GM12878 (cell line): ENCODE measurements at regions not wholly inside any gene's neighbourhood (a gene's known extent, or its start where the extent isn't known, plus 50 kb on each side); places are given as distances from the start of the nearest gene placed in this dataset.

Source experiments
- ATAC-seq: fragments of 200-7000 bp; cut with Tn5 transposase; 3 replicates; pipeline ENCODE4 v1.9.1; 2020; ENCODE audit warnings: mild to moderate bottlenecking, moderate library complexity
- BruUV-seq: library from RNA; stranded (reverse); fragments of 400-500 nt; replicated peaks from 2 replicates; lab custom pipeline; 2021; lab: Mats Ljungman, UMichigan
- CTCF ChIA-PET: fragments of 300-600 bp; sonication (Branson Sonifier 250); formaldehyde crosslinking; extraction: SDS; loops from one replicate; lab custom pipeline; 2021; ENCODE audit warnings: inconsistent platforms; lab: Yijun Ruan, JAX
- POLR2A ChIA-PET: fragments of 350-600 bp; formaldehyde crosslinking; extraction: SDS; loops from one replicate; lab custom pipeline; 2021; ENCODE audit warnings: inconsistent platforms; lab: Charles Lee
- RAD21 ChIA-PET: fragments of 300-600 bp; sonication (Branson Sonifier 250); formaldehyde crosslinking; loops from one replicate; lab custom pipeline; 2023; ENCODE audit warnings: antibody characterized with exemption; ENCODE audit not compliant: unreplicated experiment; lab: Charles Lee
- SMC1A ChIA-PET: fragments of 300-600 bp; sonication (Branson Sonifier 250); formaldehyde crosslinking; loops from one replicate; lab custom pipeline; 2023; ENCODE audit not compliant: unreplicated experiment, uncharacterized antibody; lab: Charles Lee
- DNase-seq: peaks from one replicate; pipeline ENCODE4 v3.0.0-alpha.2; 2011; ENCODE audit warnings: low read depth, low spot score
- FAIRE-seq: peaks from 3 replicates; lab custom pipeline; 2011; peaks lifted over from hg19 to GRCh38; lab: Jason Lieb, UNC
- H2AFZ ChIP-seq: 2 replicates; pipeline ENCODE4 v1.6.0; 2011; ENCODE audit warnings: low read depth, low read length, control low read depth; ENCODE audit not compliant: control insufficient read depth
- H3K27ac ChIP-seq: 2 replicates; pipeline ENCODE4 v1.5.1; 2011; ENCODE audit warnings: control low read depth; ENCODE audit not compliant: control insufficient read depth, insufficient read depth
- H3K27me3 ChIP-seq, 2 experiments: replicated peaks in 1 of 2; 2 replicates each; pipeline versions ENCODE4 v1.6.0 to v1.6.1; 2011; ENCODE audit warnings: low read length in 1 of 2; ENCODE audit not compliant: control insufficient read depth in 2 of 2, insufficient read depth in 2 of 2
- H3K36me3 ChIP-seq, 2 experiments: 2 replicates each; pipeline ENCODE4 v1.5.1; 2011; ENCODE audit warnings: low read length in 1 of 2; ENCODE audit not compliant: control insufficient read depth in 2 of 2, insufficient read depth in 2 of 2
- H3K4me1 ChIP-seq: 2 replicates; pipeline ENCODE4 v1.6.1; 2011; ENCODE audit warnings: mild to moderate bottlenecking, low read length, moderate library complexity, mixed read lengths; ENCODE audit not compliant: control insufficient read depth, insufficient read depth
- H3K4me2 ChIP-seq: 2 replicates; pipeline ENCODE4 v1.6.0; 2011; ENCODE audit warnings: control low read depth; ENCODE audit not compliant: control insufficient read depth, insufficient read depth
- H3K4me3 ChIP-seq: fragments of 200-600 bp; sonication (generic); 2 replicates; pipeline ENCODE4 v1.5.1; 2016
- H3K79me2 ChIP-seq: 2 replicates; pipeline ENCODE4 v1.6.0; 2011; ENCODE audit warnings: low read length; ENCODE audit not compliant: control insufficient read depth, insufficient read depth
- H3K9ac ChIP-seq: 2 replicates; pipeline ENCODE4 v1.8.0; 2011; ENCODE audit warnings: low read length, control low read depth, mixed read lengths; ENCODE audit not compliant: control insufficient read depth, insufficient read depth
- H3K9me3 ChIP-seq: replicated peaks from 3 replicates; pipeline ENCODE4 v1.5.1; 2011; ENCODE audit warnings: mild to moderate bottlenecking, low read length; ENCODE audit not compliant: control insufficient read depth, insufficient read depth
- H4K20me1 ChIP-seq: 2 replicates; pipeline ENCODE4 v1.6.0; 2011; ENCODE audit not compliant: control insufficient read depth, insufficient read depth
- CBX3 ChIP-seq: fragments of 200-600 bp; sonication (generic); IDR thresholded peaks from 2 replicates; pipeline ENCODE4 v1.6.1; 2016; ENCODE audit warnings: low read depth, borderline replicate concordance
- CEBPB ChIP-seq, 2 experiments: fragments of 150-350 bp in 1 of 2; IDR thresholded peaks; 2 replicates each; pipeline ENCODE4 v1.6.1; 2012 to 2014; ENCODE audit warnings: low read depth in 2 of 2, low read length in 2 of 2, borderline replicate concordance in 1 of 2, inconsistent platforms in 1 of 2
- CHD4 ChIP-seq: fragments of 200-600 bp; sonication (generic); IDR thresholded peaks from 2 replicates; pipeline ENCODE4 v1.6.1; 2016; ENCODE audit warnings: mild to moderate bottlenecking
- CREB1 ChIP-seq: IDR thresholded peaks from 2 replicates; pipeline ENCODE4 v1.6.1; 2012; ENCODE audit warnings: low read depth, mild to moderate bottlenecking, inconsistent platforms
- CUX1 ChIP-seq: IDR thresholded peaks from 2 replicates; pipeline ENCODE4 v1.6.1; 2012; ENCODE audit warnings: improper control_type of control experiment, low read depth, low read length; ENCODE audit not compliant: insufficient replicate concordance
- E2F4 ChIP-seq: IDR thresholded peaks from 2 replicates; pipeline ENCODE4 v1.6.1; 2012; ENCODE audit warnings: low read depth, low read length, improper control_type of control experiment
- HCFC1 ChIP-seq: fragments of 150-350 bp; IDR thresholded peaks from 2 replicates; pipeline ENCODE4 v1.6.1; 2014; ENCODE audit warnings: low read length
- NFYB ChIP-seq: IDR thresholded peaks from 2 replicates; pipeline ENCODE4 v1.6.1; 2011; ENCODE audit warnings: low read depth, mild to moderate bottlenecking, low read length, improper control_type of control experiment, moderate library complexity; ENCODE audit not compliant: insufficient read depth
- PML ChIP-seq: IDR thresholded peaks from 2 replicates; pipeline ENCODE4 v1.6.1; 2012; ENCODE audit warnings: low read length, inconsistent platforms
- RELA ChIP-seq: fragments of 450-650 bp; IDR thresholded peaks from 2 replicates; pipeline ENCODE4 v1.8.0; 2014; ENCODE audit warnings: borderline replicate concordance; ENCODE audit not compliant: partially characterized antibody
- SIX5 ChIP-seq: IDR thresholded peaks from 2 replicates; pipeline ENCODE4 v1.6.1; 2011; ENCODE audit warnings: mild to moderate bottlenecking, low read depth, low read length, moderate library complexity; ENCODE audit not compliant: severe bottlenecking
- SKIL ChIP-seq: fragments of 450-650 bp; IDR thresholded peaks from 2 replicates; pipeline ENCODE4 v1.6.1; 2017; ENCODE audit warnings: mild to moderate bottlenecking, low read depth, inconsistent platforms; ENCODE audit not compliant: poor library complexity, severe bottlenecking
- SMAD5 ChIP-seq: IDR thresholded peaks from 2 replicates; pipeline ENCODE4 v1.6.1; 2016; ENCODE audit warnings: antibody characterized with exemption, low read depth
- SUPT20H ChIP-seq: IDR thresholded peaks from 2 replicates; pipeline ENCODE4 v1.6.1; 2011; ENCODE audit warnings: low read depth, mild to moderate bottlenecking, low read length, moderate library complexity, borderline replicate concordance; ENCODE audit not compliant: control insufficient read depth
- USF2 ChIP-seq: IDR thresholded peaks from 2 replicates; pipeline ENCODE4 v1.6.1; 2011; ENCODE audit warnings: low read depth, low read length, improper control_type of control experiment, borderline replicate concordance
- ZNF384 ChIP-seq: IDR thresholded peaks from 2 replicates; pipeline ENCODE4 v1.6.1; 2012; ENCODE audit warnings: low read depth, mild to moderate bottlenecking, low read length, improper control_type of control experiment, borderline replicate concordance
- WGBS: methylation state at CpG from one replicate; pipeline ENCODE4 v1.1.6; 2016; ENCODE audit warnings: low lambda C conversion rate; ENCODE audit not compliant: insufficient replicate concordance, insufficient coverage; ENCODE audit errors: missing lambda C conversion rate; 5-methylcytosine and 5-hydroxymethylcytosine counted together
- in situ Hi-C: fragments of 300-500 bp; cut with MboI; formaldehyde crosslinking; loops from 9 replicates; pipeline ENCODE4 v1.14.3; 2018; ENCODE audit warnings: mixed read lengths
- intact Hi-C: fragments of 100-400 bp; cut with micrococcal nuclease; formaldehyde crosslinking; loops from one replicate; pipeline ENCODE4 v1.14.2; 2022; ENCODE audit not compliant: unreplicated experiment

- WGBS = 74% methylated on average over 10 of the region's 10 CpGs
- BruUV-seq = no TSS peak
- H3K27ac ChIP-seq = no peak overlapping the region
- ChIA-PET CTCF (interaction anchor here (0.9 kb wide), 1 partner anchor 145 kb away, joined by 3 read pairs; no protein-coding TSS in a partner anchor), POLR2A (interaction anchor here (0.6 kb wide), 1 partner anchor 113 kb away, joined by 4 read pairs; no protein-coding TSS in a partner anchor), SMC1A (no interaction called here)
- no peaks in the 10 kb centered on the region for H3K9me3 ChIP-seq
- no peaks in the 10 kb centered on the region for H3K36me3 ChIP-seq
- H3K9ac ChIP-seq = no peak overlapping the region
- ATAC-seq = no peak
- no peak for FAIRE-seq
- DNase-seq = no peak
- 0 out of 4 replicates have a peak, but pooled peaks cover 0 to 1% of the 10 kb centered on the region in 2 experiments for H3K27me3 ChIP-seq
- TF ChIP-seq HCFC1 (no peak), SIX5 (no peak), CBX3 (no peak), CHD4 (no peak), RELA (no peak), CEBPB (IDR thresholded peaks at IDR 0.05; ENCODE audit: borderline replicate concordance in 1 of 2, low read depth in 2 of 2, low read length in 2 of 2) (no peak), SKIL (no peak), SUPT20H (no peak), ZNF384 (no peak), SMAD5 (no peak), PML (no peak), USF2 (no peak), CUX1 (no peak), E2F4 (no peak), NFYB (no peak), CREB1 (no peak)
- TF ChIP-seq, all 136 proteins: peak for 0
- intact Hi-C loops (no loop called here), in situ Hi-C loops (no loop called here)
- Histone ChIP-seq H3K4me1 (no peaks in the 10 kb centered on the region), H4K20me1 (no peaks in the 10 kb centered on the region), H3K4me3 (no peak overlapping the region), H3K4me2 (no peak overlapping the region), H2AFZ (no peak overlapping the region), H3K79me2 (no peaks in the 10 kb centered on the region)
- RAD21 ChIA-PET = no interaction called here
Observed at GRCh38 chr16:81149614-81150013, 53.4 kb upstream of the GCSH start.
